Thoracic aorta (tissue), 2 donors: ENCODE measurements at regions not wholly inside any gene's neighbourhood (a gene's known extent, or its start where the extent isn't known, plus 50 kb on each side); places are given as distances from the start of the nearest gene placed in this dataset.

ENCODE experiments used
- ATAC-seq: fragments of 150-250 bp; one replicate; pipeline ENCODE4 v1.8.0; 2017; ENCODE audit warnings: low read depth; ENCODE audit not compliant: insufficient number of reproducible peaks, low FRiP score
- DNase-seq: peaks from one replicate; pipeline ENCODE4 v3.0.0-alpha.2; 2020; ENCODE audit warnings: low spot score
- H3K27ac ChIP-seq, 2 donors: fragments of 200-600 bp; sonication (generic); 1 replicate in 1 of 2; 2 replicates in 1 of 2; pipeline ENCODE4 v1.5.1; 2016; ENCODE audit warnings: mild to moderate bottlenecking in 2 of 2, moderate library complexity in 2 of 2
- H3K27me3 ChIP-seq: fragments of 200-600 bp; sonication (generic); replicated peaks from 2 replicates; pipeline ENCODE4 v1.6.0; 2016; ENCODE audit warnings: mild to moderate bottlenecking; ENCODE audit not compliant: insufficient read depth
- H3K36me3 ChIP-seq: fragments of 200-600 bp; sonication (generic); one replicate; pipeline ENCODE4 v1.5.1; 2016
- H3K4me1 ChIP-seq, 2 donors: fragments of 200-600 bp; sonication (generic); 1 replicate in 1 of 2; 2 replicates in 1 of 2; pipeline versions ENCODE4 v1.5.1 to v1.6.0; 2016; ENCODE audit warnings: low read depth in 2 of 2, mild to moderate bottlenecking in 1 of 2; ENCODE audit not compliant: control insufficient read depth in 1 of 2
- H3K4me3 ChIP-seq: fragments of 200-600 bp; sonication (generic); 2 replicates; pipeline ENCODE4 v1.5.1; 2016; ENCODE audit warnings: mild to moderate bottlenecking
- H3K9me3 ChIP-seq: fragments of 200-600 bp; sonication (generic); 2 replicates; pipeline ENCODE4 v1.5.1; 2016
- CTCF ChIP-seq: fragments of 200-600 bp; sonication (generic); IDR thresholded peaks from one replicate; pipeline ENCODE4 v1.5.1; 2019; ENCODE audit warnings: antibody characterized with exemption

GRCh38 chr2:37563375-37564015, 107.9 kb downstream of the CDC42EP3 start:
- no peak overlapping the region for H3K4me3 ChIP-seq
- H3K9me3 ChIP-seq = no peaks in the 10 kb centered on the region
- no peak for TF ChIP-seq CTCF
- DNase-seq (no peak), ATAC-seq (no peak)
- H3K4me1 ChIP-seq = peaks cover 3 to 26% of the 10 kb centered on the region in 2 donors
- H3K27ac ChIP-seq = no peak overlapping the region
- H3K27me3 ChIP-seq = no peaks in the 10 kb centered on the region
- H3K36me3 ChIP-seq = no peaks in the 10 kb centered on the region

- Histone ChIP-seq H3K4me1 (peaks cover 9 to 34% of the 10 kb centered on the region in 2 donors), H3K36me3 (no peaks in the 10 kb centered on the region), H3K4me3 (no peak overlapping the region), H3K27me3 (no peaks in the 10 kb centered on the region), H3K27ac (no peak overlapping the region), H3K9me3 (no peaks in the 10 kb centered on the region)
- ATAC-seq = no peak
- no peak for TF ChIP-seq CTCF
- no peak for DNase-seq
Measured at GRCh38 chr2:37564356-37564755, 107.1 kb downstream of the CDC42EP3 start.

- peak overlapping the region in 1 of 2 donors; percentile 22 for H3K27ac ChIP-seq
Measured at GRCh38 chr2:37566517-37566981, 104.9 kb downstream of the CDC42EP3 start.

GRCh38 chr2:37568565-37568964, 102.9 kb downstream of the CDC42EP3 start:
- Histone ChIP-seq H3K4me3 (no peak overlapping the region), H3K36me3 (no peaks in the 10 kb centered on the region), H3K27me3 (no peaks in the 10 kb centered on the region), H3K4me1 (peaks cover 6 to 50% of the 10 kb centered on the region in 2 donors), H3K9me3 (no peaks in the 10 kb centered on the region), H3K27ac (peak overlapping the region; percentile 11 to 57)
- no peak for DNase-seq
- ATAC-seq = no peak
- TF ChIP-seq CTCF = no peak

More at GRCh38 chr2:37566517-37566981, 104.9 kb downstream of the CDC42EP3 start:
- ATAC-seq (no peak), DNase-seq (no peak)
- no peak for TF ChIP-seq CTCF
- peaks cover 8 to 49% of the 10 kb centered on the region in 2 donors for H3K4me1 ChIP-seq
- no peaks in the 10 kb centered on the region for H3K9me3 ChIP-seq
- no peaks in the 10 kb centered on the region for H3K36me3 ChIP-seq
- H3K4me3 ChIP-seq = no peak overlapping the region
- H3K27me3 ChIP-seq = no peaks in the 10 kb centered on the region

DNA sequence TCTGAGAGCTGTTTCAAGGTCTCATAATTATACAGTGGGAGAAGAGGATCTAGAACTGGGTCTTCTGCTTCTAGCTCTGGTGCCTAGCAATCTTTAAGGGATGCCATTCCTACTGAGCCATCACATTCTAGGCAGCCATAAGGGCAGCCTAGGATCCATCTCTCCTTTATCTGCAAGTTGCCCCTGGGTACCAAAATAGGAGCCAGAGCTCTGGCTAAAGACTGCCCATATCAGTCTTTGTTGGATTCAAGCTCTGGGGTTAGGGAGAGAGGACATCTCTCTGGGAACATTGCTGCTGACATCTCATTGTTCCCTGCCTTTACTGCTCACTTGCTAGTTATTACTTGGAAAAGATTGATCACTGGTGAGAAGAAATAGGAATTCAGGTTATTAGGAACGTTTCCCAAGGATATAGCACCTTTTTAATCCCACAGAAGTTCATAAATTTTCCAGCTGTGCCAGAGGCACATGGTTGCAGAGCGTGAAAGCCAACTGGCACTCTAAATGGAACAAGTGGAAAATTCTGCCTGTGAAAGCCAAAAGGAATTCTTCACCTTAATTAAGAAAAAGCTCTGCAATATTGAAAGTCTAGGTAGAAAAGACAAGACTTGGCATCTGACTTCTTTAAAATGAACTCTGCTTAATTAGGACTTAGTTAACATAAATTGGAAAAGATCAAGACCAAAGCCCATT, 102.2 kb downstream of the CDC42EP3 start:
- H3K4me3 ChIP-seq = no peak overlapping the region
- H3K27ac ChIP-seq = peak overlapping the region; percentile 11 to 57
- no peaks in the 10 kb centered on the region for H3K27me3 ChIP-seq
- no peaks in the 10 kb centered on the region for H3K9me3 ChIP-seq
- no peak for TF ChIP-seq CTCF
- ATAC-seq = peak; percentile 34
- DNase-seq = no peak
- H3K4me1 ChIP-seq = peaks cover 12 to 57% of the 10 kb centered on the region in 2 donors
- no peaks in the 10 kb centered on the region for H3K36me3 ChIP-seq
